GM23248 (cell line): ENCODE measurements at regions not wholly inside any gene's neighbourhood (a gene's known extent, or its start where the extent isn't known, plus 50 kb on each side); places are given as distances from the start of the nearest gene placed in this dataset.

Source experiments
- DNase-seq: peaks from one replicate; pipeline ENCODE4 v3.0.0-alpha.2; 2015
- H2AFZ ChIP-seq: fragments of 200-600 bp; sonication (generic); 2 replicates; pipeline ENCODE4 v1.6.1; 2016; ENCODE audit warnings: antibody characterized with exemption
- H3F3A ChIP-seq: fragments of 200-600 bp; sonication (generic); 2 replicates; pipeline ENCODE4 v1.6.1; 2016; ENCODE audit warnings: mild to moderate bottlenecking, antibody characterized with exemption, mixed run types; ENCODE audit not compliant: insufficient read depth
- H3K27ac ChIP-seq: fragments of 200-600 bp; sonication (generic); 2 replicates; pipeline ENCODE4 v1.5.1; 2016; ENCODE audit warnings: mild to moderate bottlenecking
- H3K27me3 ChIP-seq: fragments of 200-600 bp; sonication (generic); replicated peaks from 2 replicates; pipeline ENCODE4 v1.6.1; 2016; ENCODE audit warnings: mild to moderate bottlenecking; ENCODE audit not compliant: insufficient read depth
- H3K36me3 ChIP-seq: fragments of 200-600 bp; sonication (generic); 2 replicates; pipeline ENCODE4 v1.6.1; 2016; ENCODE audit warnings: low read depth, mild to moderate bottlenecking
- H3K4me1 ChIP-seq: fragments of 200-600 bp; sonication (generic); 2 replicates; pipeline ENCODE4 v1.6.1; 2016; ENCODE audit warnings: mild to moderate bottlenecking; ENCODE audit not compliant: insufficient read depth
- H3K4me2 ChIP-seq: fragments of 200-600 bp; sonication (generic); one replicate; pipeline ENCODE4 v1.6.1; 2016; ENCODE audit warnings: mild to moderate bottlenecking; ENCODE audit not compliant: unreplicated experiment
- H3K4me3 ChIP-seq: fragments of 200-600 bp; sonication (generic); 2 replicates; pipeline ENCODE4 v1.5.1; 2016; ENCODE audit warnings: mild to moderate bottlenecking
- H3K79me2 ChIP-seq: fragments of 200-600 bp; sonication (generic); 2 replicates; pipeline ENCODE4 v1.6.1; 2016; ENCODE audit warnings: mild to moderate bottlenecking; ENCODE audit not compliant: insufficient read depth
- H3K9ac ChIP-seq: fragments of 200-600 bp; sonication (generic); 2 replicates; pipeline ENCODE4 v1.6.1; 2016; ENCODE audit warnings: mild to moderate bottlenecking
- H3K9me2 ChIP-seq: fragments of 200-600 bp; sonication (generic); 2 replicates; pipeline ENCODE4 v1.6.1; 2016; ENCODE audit warnings: mixed run types, mild to moderate bottlenecking, moderate library complexity; ENCODE audit not compliant: insufficient read depth
- H3K9me3 ChIP-seq: fragments of 200-600 bp; sonication (generic); one replicate; pipeline ENCODE4 v1.6.1; 2017; ENCODE audit warnings: low read depth
- H4K20me1 ChIP-seq: fragments of 200-600 bp; sonication (generic); 2 replicates; pipeline ENCODE4 v1.6.0; 2016; ENCODE audit not compliant: insufficient read depth
- EZH2 ChIP-seq: fragments of 200-600 bp; sonication (generic); IDR thresholded peaks from 2 replicates; pipeline ENCODE4 v1.6.1; 2018; ENCODE audit warnings: antibody characterized with exemption, mild to moderate bottlenecking; ENCODE audit not compliant: insufficient read depth, poor library complexity, severe bottlenecking
- EZH2phosphoT487 ChIP-seq: fragments of 200-600 bp; sonication (generic); IDR thresholded peaks from 2 replicates; pipeline ENCODE4 v1.6.1; 2018; ENCODE audit warnings: antibody characterized with exemption, moderate library complexity, mild to moderate bottlenecking, low read depth; ENCODE audit not compliant: insufficient read depth
- WGBS, 2 experiments: methylation state at CpG; one replicate each; pipeline ENCODE4 v1.1.6; 2015 to 2017; ENCODE audit warnings: low lambda C conversion rate in 2 of 2, low coverage in 1 of 2; ENCODE audit errors: missing lambda C conversion rate in 2 of 2; 5-methylcytosine and 5-hydroxymethylcytosine counted together
- in situ Hi-C: fragments of 300-500 bp; cut with MboI; formaldehyde crosslinking; loops from 2 replicates; pipeline ENCODE4 v1.15.0; 2020

DNA sequence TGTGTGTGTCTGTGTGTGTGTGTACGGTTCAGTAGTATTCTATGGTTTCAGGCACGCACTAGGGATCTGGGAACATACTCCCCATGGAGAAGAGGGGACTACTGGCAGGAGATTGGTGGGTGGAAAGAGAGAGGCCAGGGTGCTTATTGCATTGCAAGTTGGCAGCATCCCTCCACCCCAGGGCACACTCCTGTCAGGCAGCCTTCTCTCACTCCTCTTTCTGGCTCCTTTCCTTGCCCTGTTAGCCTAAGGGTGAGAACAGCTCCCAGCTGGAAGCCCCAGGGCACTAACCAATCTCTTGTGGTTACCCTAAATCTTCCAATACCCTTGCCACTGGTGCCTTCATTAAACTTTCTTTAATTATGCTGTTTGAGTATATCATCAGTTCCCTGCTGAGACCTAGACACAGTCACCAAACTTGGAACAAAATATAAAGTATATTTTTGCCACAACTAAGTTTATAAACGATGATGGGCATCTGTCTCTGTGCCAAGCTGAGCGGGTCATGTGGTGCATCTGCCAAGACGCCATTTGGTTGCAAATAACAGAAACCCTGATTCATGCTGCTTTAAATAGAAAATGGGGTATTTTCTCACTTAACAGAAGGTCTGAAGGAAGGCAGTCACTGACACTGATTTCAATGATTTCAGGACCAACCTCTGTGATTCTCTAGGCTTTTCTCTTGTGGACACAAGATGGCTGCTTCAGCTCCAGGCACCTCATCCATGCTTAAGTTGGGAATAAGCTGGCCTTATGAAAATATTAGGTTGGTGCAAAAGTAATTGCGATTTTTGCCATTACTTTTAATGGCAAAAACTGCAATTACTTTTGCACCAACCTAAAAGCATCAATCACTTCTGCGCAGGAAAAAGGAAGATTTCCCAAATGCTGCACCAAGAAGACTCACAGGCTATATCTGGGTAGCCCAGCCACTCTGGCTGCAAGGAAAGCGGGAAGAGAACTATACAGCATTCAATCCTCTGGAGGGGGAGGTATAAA is 476.9 kb upstream of the PROK2 start:
- in situ Hi-C loops = loop anchor here (10.0 to 25.0 kb wide), 2 partner anchors 307 to 550 kb away; no protein-coding TSS in a partner anchor
- no peaks in the 10 kb centered on the region for H3K9me2 ChIP-seq
- no peak overlapping the region for H3K4me3 ChIP-seq
- 66 to 72% methylated on average over 8 of the region's 8 CpGs for WGBS, 2 experiments
- no peak overlapping the region for H3K9ac ChIP-seq
- no peak for DNase-seq
- no peaks in the 10 kb centered on the region for H4K20me1 ChIP-seq
- H3F3A ChIP-seq = no peaks in the 10 kb centered on the region
- TF ChIP-seq EZH2 (no peak), EZH2phosphoT487 (no peak)
- no peaks in the 10 kb centered on the region for H3K9me3 ChIP-seq
- H3K27me3 ChIP-seq = no peaks in the 10 kb centered on the region
- no peak overlapping the region for H3K4me2 ChIP-seq
- H3K4me1 ChIP-seq = no peaks in the 10 kb centered on the region
- H3K27ac ChIP-seq = no peak overlapping the region
- H3K79me2 ChIP-seq = no peaks in the 10 kb centered on the region
- no peaks in the 10 kb centered on the region for H3K36me3 ChIP-seq
- no peak overlapping the region for H2AFZ ChIP-seq

DNA sequence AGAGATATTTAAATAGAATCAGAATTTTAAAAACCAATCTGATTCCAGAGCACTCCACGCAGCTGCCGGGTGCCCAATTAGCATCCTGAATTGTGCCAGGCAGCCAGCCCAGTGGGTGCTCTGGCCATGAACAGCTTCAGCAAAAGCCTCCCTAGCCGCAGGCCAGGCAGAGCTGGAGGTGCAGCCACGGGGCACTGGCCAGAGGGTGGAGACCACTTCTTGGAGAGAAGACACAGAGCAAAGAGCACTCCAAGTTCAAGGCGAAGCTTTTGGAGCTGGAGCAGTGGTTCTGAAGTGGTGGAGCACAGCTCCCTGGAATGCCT is 475.6 kb upstream of the PROK2 start:
- Histone ChIP-seq H3F3A (no peaks in the 10 kb centered on the region), H3K79me2 (no peaks in the 10 kb centered on the region), H4K20me1 (no peaks in the 10 kb centered on the region), H3K27me3 (no peaks in the 10 kb centered on the region), H3K9me2 (no peaks in the 10 kb centered on the region), H3K4me3 (no peak overlapping the region), H3K36me3 (no peaks in the 10 kb centered on the region), H3K27ac (no peak overlapping the region), H3K9me3 (no peaks in the 10 kb centered on the region), H2AFZ (no peak overlapping the region), H3K4me1 (0 out of 2 replicates have a peak, but pooled peaks cover 1% of the 10 kb centered on the region), H3K9ac (no peak overlapping the region), H3K4me2 (no peak overlapping the region)
- in situ Hi-C loops = loop anchor here (10.0 to 25.0 kb wide), 2 partner anchors 306 to 548 kb away; no protein-coding TSS in a partner anchor
- WGBS, 2 experiments = 30 to 41% methylated on average over 5 of the region's 5 CpGs
- no peak for TF ChIP-seq EZH2phosphoT487
- no peak for TF ChIP-seq EZH2
- DNase-seq = no peak

- whole genome bisulfite sequencing, 2 experiments = 94 to 95% methylated on average over 7 of the region's 7 CpGs
- Histone ChIP-seq H3K36me3 (no peaks in the 10 kb centered on the region), H3K4me3 (no peak overlapping the region), H3K79me2 (no peaks in the 10 kb centered on the region), H3F3A (no peaks in the 10 kb centered on the region), H4K20me1 (no peaks in the 10 kb centered on the region), H3K4me2 (no peak overlapping the region), H2AFZ (no peak overlapping the region), H3K27ac (no peak overlapping the region), H3K9me2 (no peaks in the 10 kb centered on the region), H3K4me1 (0 out of 2 replicates have a peak, but pooled peaks cover 7% of the 10 kb centered on the region), H3K9ac (no peak overlapping the region), H3K27me3 (no peaks in the 10 kb centered on the region), H3K9me3 (no peaks in the 10 kb centered on the region)
- DNase-seq = peak; percentile 60
- TF ChIP-seq EZH2phosphoT487 = no peak
- no peak for TF ChIP-seq EZH2
- in situ Hi-C loops = loop anchor here (10.0 to 25.0 kb wide), 2 partner anchors 305 to 548 kb away; no protein-coding TSS in a partner anchor
Observed at GRCh38 chr3:72259755-72260587, 475.0 kb upstream of the PROK2 start.
